GM12878 (cell line): ENCODE measurements at regions not wholly inside any gene's neighbourhood (a gene's known extent, or its start where the extent isn't known, plus 50 kb on each side); places are given as distances from the start of the nearest gene placed in this dataset.

Source experiments
- EZH2 ChIP-seq: IDR thresholded peaks from 2 replicates; pipeline ENCODE4 v1.6.1; 2012; ENCODE audit warnings: low read depth, mild to moderate bottlenecking, control low read depth, inconsistent platforms, low read length, borderline replicate concordance; ENCODE audit not compliant: control insufficient read depth
- HDAC6 ChIP-seq: fragments of 200-600 bp; sonication (generic); IDR thresholded peaks from one replicate; pipeline ENCODE4 v1.8.0; 2017; ENCODE audit warnings: antibody characterized with exemption; ENCODE audit not compliant: unreplicated experiment
- MXI1 ChIP-seq: fragments of 150-350 bp; IDR thresholded peaks from 2 replicates; pipeline ENCODE4 v1.6.1; 2011; ENCODE audit warnings: low read depth, mild to moderate bottlenecking, inconsistent platforms, low read length, improper control_type of control experiment
- SMC3 ChIP-seq: IDR thresholded peaks from 2 replicates; pipeline ENCODE4 v1.6.1; 2011; ENCODE audit warnings: low read length, improper control_type of control experiment, borderline replicate concordance
- TCF3 ChIP-seq: IDR thresholded peaks from 2 replicates; pipeline ENCODE4 v1.6.1; 2012; ENCODE audit warnings: low read depth, mild to moderate bottlenecking, low read length, borderline replicate concordance; ENCODE audit not compliant: insufficient read depth
- ZSCAN29 ChIP-seq: fragments of 450-650 bp; IDR thresholded peaks from 2 replicates; pipeline ENCODE4 v1.6.1; 2017; ENCODE audit warnings: mild to moderate bottlenecking, moderate library complexity
- TF ChIP-seq, protein P1 (sequence below): IDR thresholded peaks from 2 replicates; pipeline ENCODE4 v1.6.1; 2011; ENCODE audit warnings: borderline replicate concordance, low read depth, mild to moderate bottlenecking, moderate library complexity, low read length; ENCODE audit not compliant: insufficient read depth, poor library complexity, severe bottlenecking
- TF ChIP-seq, protein P2 (sequence below), 3 experiments: IDR thresholded peaks in 2 of 3; conservative IDR thresholded peaks in 1 of 3; 2 replicates each; pipeline ENCODE4 v1.5.1; 2011; ENCODE audit warnings: low read depth in 3 of 3, low read length in 3 of 3, mild to moderate bottlenecking in 3 of 3, control low read depth in 2 of 3, moderate library complexity in 2 of 3, inconsistent platforms in 1 of 3, mixed read lengths in 1 of 3; ENCODE audit not compliant: control insufficient read depth in 2 of 3, insufficient read depth in 1 of 3; ENCODE audit errors: extremely low read depth in 1 of 3

DNA sequence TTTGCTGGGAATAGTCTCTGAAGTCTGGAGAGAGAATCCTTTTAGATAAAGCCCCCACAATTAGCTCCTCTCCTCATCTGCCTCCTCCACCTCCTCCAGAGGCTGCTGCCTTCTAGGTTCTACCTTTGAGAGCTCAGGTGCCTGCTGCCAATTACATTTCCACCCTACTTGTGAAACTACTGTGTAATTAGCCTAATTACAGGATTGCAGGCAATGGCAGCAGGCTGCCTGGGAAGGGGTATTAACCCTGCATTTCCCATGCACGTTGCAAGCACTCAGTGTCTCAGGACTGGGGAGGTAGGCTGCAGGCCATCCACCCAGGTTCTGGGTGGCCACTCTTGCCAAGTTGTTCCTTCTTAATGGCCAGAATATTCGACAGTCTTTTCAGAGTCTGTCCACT is 215.6 kb upstream of the ZNF217 start:
- TF ChIP-seq MXI1: no peak
- no peak for TF ChIP-seq ZSCAN29
- TF ChIP-seq, protein P1, sequence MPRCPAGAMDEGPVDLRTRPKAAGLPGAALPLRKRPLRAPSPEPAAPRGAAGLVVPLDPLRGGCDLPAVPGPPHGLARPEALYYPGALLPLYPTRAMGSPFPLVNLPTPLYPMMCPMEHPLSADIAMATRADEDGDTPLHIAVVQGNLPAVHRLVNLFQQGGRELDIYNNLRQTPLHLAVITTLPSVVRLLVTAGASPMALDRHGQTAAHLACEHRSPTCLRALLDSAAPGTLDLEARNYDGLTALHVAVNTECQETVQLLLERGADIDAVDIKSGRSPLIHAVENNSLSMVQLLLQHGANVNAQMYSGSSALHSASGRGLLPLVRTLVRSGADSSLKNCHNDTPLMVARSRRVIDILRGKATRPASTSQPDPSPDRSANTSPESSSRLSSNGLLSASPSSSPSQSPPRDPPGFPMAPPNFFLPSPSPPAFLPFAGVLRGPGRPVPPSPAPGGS: no peak
- TF ChIP-seq SMC3: no peak
- TF ChIP-seq, protein P2, sequence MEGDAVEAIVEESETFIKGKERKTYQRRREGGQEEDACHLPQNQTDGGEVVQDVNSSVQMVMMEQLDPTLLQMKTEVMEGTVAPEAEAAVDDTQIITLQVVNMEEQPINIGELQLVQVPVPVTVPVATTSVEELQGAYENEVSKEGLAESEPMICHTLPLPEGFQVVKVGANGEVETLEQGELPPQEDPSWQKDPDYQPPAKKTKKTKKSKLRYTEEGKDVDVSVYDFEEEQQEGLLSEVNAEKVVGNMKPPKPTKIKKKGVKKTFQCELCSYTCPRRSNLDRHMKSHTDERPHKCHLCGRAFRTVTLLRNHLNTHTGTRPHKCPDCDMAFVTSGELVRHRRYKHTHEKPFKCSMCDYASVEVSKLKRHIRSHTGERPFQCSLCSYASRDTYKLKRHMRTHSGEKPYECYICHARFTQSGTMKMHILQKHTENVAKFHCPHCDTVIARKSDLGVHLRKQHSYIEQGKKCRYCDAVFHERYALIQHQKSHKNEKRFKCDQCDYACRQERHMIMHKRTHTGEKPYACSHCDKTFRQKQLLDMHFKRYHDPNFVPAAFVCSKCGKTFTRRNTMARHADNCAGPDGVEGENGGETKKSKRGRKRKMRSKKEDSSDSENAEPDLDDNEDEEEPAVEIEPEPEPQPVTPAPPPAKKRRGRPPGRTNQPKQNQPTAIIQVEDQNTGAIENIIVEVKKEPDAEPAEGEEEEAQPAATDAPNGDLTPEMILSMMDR (IDR thresholded peaks at IDR 0.05 in 2 of 3, conservative IDR thresholded peaks at IDR 0.05 in 1 of 3; ENCODE audit: control insufficient read depth in 2 of 3, extremely low read depth in 1 of 3, insufficient read depth in 1 of 3, low read depth in 3 of 3, low read length in 3 of 3): no peak
- TF ChIP-seq TCF3: no peak
- TF ChIP-seq HDAC6: no peak
- TF ChIP-seq EZH2: no peak
